Stomach (tissue), 4 donors: ENCODE measurements at regions not wholly inside any gene's neighbourhood (a gene's known extent, or its start where the extent isn't known, plus 50 kb on each side); places are given as distances from the start of the nearest gene placed in this dataset.

Experiments used
- EP300 ChIP-seq: sonication (generic); formaldehyde crosslinking; IDR thresholded peaks from one replicate; pipeline ENCODE4 v1.6.1; 2017; ENCODE audit warnings: antibody characterized with exemption
- POLR2A ChIP-seq, 4 donors: fragments of 450-650 bp; IDR thresholded peaks; one replicate each; pipeline ENCODE4 v1.6.1; 2016; ENCODE audit warnings: antibody characterized with exemption in 4 of 4, control low read depth in 2 of 4, mild to moderate bottlenecking in 1 of 4, moderate library complexity in 1 of 4
- POLR2AphosphoS5 ChIP-seq, 3 donors: sonication (generic); formaldehyde crosslinking; IDR thresholded peaks; one replicate each; pipeline ENCODE4 v1.6.1; 2016; ENCODE audit warnings: antibody characterized with exemption in 3 of 3
- TF ChIP-seq, protein P1 (sequence below), 7 experiments: fragments of 450-650 bp in 4 of 7; fragments of 200-600 bp in 3 of 7; sonication (generic) in 3 of 7; IDR thresholded peaks; one replicate each; pipeline ENCODE4 v1.5.1; 2016 to 2019; ENCODE audit warnings: antibody characterized with exemption in 7 of 7, control low read depth in 2 of 7, mild to moderate bottlenecking in 1 of 7

DNA sequence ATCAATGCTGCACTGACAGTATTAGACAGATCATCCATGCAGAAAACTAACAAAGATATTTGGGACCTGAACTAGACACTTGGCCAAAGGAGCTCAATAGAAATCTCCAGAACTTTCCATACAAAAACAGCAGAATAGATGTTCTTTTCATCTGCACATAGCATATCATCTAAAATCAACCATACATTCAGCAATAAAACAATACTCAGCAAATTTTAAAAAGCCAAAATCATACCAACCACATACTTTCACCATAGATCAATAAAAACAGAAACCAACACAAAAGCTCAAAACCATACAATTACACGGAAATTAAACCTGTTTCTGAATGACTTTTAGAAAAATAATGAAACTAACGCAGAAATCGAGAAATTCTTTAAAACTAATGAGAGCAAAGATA lies 592.6 kb downstream of the SLITRK5 start:
- no peak for TF ChIP-seq POLR2A (IDR thresholded peaks at IDR 0.05)
- TF ChIP-seq, protein P1, sequence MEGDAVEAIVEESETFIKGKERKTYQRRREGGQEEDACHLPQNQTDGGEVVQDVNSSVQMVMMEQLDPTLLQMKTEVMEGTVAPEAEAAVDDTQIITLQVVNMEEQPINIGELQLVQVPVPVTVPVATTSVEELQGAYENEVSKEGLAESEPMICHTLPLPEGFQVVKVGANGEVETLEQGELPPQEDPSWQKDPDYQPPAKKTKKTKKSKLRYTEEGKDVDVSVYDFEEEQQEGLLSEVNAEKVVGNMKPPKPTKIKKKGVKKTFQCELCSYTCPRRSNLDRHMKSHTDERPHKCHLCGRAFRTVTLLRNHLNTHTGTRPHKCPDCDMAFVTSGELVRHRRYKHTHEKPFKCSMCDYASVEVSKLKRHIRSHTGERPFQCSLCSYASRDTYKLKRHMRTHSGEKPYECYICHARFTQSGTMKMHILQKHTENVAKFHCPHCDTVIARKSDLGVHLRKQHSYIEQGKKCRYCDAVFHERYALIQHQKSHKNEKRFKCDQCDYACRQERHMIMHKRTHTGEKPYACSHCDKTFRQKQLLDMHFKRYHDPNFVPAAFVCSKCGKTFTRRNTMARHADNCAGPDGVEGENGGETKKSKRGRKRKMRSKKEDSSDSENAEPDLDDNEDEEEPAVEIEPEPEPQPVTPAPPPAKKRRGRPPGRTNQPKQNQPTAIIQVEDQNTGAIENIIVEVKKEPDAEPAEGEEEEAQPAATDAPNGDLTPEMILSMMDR (IDR thresholded peaks at IDR 0.05) = no peak
- TF ChIP-seq POLR2AphosphoS5 (IDR thresholded peaks at IDR 0.05) = no peak
- TF ChIP-seq EP300 = no peak
